HG03039 (cell line): ENCODE measurements at regions not wholly inside any gene's neighbourhood (a gene's known extent, or its start where the extent isn't known, plus 50 kb on each side); places are given as distances from the start of the nearest gene placed in this dataset.

Source experiments
- ATAC-seq: cut with Tn5 transposase; IDR thresholded peaks from one replicate; pipeline ENCODE4 v1.9.1; 2021; ENCODE audit warnings: mild to moderate bottlenecking, moderate library complexity; ENCODE audit not compliant: unreplicated experiment

GRCh38 chr18:40417501-40417900 is 1537.5 kb upstream of the PIK3C3 start:
- no peak for ATAC-seq

DNA sequence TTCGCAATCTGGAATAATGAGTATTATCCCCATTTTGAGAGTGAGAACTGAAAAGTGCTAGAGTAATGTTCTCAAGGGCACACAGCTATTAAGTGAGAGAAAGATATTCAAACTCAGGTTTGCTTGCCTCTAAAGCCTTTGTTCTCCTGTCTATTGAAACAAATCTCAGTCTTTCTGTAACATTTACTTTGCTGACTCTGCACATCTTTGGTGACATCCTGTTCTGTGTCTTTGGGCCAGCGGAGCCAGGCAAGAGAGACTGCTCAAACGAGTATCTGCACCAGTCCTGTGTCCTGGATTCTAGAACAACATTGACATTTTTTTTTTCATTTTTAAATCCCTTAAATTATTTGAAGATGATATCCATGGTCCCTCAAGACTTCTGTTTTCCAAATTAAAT is 1539.2 kb upstream of the PIK3C3 start:
- ATAC-seq = no peak

- no peak for ATAC-seq
These were observed 1539.8 kb upstream of the PIK3C3 start for GRCh38 chr18:40415176-40415791.

GRCh38 chr18:40414155-40414754 is 1540.8 kb upstream of the PIK3C3 start:
- no peak for ATAC-seq

DNA sequence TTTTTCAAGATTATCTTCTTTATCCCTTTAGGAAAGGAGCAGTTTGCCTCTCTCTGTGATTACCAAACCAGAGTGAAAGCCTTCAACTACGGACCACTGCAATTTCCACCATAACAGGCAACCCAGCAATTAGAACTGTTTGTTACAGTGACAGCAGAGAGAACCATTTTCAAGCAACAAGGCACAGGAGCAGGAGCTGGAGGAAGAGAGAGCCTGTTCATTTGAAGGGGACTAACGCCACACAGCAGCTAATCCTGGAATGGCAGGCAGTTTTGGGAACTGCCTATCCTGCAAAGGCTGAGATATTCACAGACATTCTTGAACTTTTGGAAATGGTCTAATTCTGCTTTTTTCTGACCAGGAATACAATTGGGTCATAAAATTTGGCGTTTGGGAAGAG is 1541.9 kb upstream of the PIK3C3 start:
- no peak for ATAC-seq

DNA sequence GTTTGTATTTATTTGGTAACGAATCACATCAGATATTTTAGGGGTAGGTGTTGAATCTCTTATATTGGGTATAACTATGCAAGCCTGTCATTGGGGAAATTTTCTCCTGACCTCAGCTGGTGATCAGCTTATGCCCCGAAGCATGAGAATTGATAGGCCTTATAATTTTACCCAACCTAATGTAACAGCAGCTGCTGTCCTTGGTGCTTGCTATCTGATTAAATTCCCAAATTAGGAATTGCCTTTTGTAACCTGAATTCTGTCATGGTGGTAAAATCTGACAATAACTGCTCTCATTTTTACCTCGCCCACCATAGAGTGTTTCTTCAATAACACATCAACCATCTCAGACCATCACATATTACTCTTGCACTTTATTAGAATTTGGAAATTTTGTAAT is 1542.6 kb upstream of the PIK3C3 start:
- no peak for ATAC-seq

- no peak for ATAC-seq
These were observed 1547.1 kb upstream of the PIK3C3 start for GRCh38 chr18:40407909-40408308.

DNA sequence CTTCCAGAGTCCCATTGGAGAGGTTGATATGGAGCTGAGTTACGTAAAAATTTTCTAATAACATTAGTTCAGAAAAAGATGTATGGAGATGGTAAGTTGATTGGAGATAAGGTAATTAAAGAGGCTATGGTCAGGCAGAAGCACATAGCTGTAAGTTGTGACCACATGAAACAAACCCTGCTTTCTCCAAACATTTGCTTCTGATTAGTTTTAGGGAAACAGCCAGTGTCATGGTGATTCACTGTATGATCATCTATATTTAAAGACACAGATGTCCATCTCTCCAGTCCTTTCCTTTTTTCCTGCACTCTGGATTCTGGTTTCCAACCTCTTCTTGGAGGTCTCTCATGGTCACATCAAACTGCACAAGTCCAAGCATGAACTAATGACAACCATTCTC is 1550.8 kb upstream of the PIK3C3 start:
- ATAC-seq = no peak

DNA sequence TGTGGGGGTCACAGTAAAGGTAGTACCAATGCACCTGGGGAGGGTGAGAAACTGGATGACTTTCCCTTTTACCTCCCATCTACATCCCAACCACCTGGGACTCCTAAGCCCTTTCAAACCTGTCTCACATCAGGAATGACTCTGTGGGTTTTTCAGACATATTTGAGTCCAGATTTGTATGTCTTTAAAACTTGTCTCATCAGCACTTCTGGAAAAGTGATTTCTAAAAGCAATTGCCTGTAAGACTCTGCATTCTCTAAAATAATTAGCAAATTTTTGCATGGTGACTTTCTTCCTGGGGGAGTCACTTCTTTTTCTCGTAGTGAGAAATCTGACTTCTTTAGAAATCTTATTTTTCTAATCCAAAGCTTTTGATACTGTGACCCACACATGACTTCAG is 1553.0 kb upstream of the PIK3C3 start:
- ATAC-seq = no peak

- ATAC-seq = no peak
These were observed 1566.9 kb upstream of the PIK3C3 start for GRCh38 chr18:40388121-40388520.

- no peak for ATAC-seq
These were observed 1567.8 kb upstream of the PIK3C3 start for GRCh38 chr18:40387130-40387787.

DNA sequence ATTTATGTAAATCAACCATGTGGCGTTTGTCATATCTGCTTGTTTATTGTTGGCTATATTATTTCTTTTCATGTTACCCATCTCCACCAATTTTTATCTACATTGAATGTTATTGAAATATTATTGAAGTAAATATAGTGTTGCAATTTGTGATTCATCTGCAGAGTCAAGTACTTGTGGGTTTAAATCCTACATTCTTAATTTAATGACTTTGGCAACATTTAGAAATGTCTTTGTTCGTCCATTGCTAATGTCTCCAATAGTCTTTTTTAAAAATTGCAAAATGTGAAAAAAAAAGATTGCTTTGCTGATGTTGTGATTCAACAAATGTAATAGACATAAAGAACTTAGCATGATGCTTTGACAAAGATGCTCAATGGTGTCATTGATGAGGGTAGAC is 1572.8 kb upstream of the PIK3C3 start:
- no peak for ATAC-seq

- no peak for ATAC-seq
These were observed 1574.2 kb upstream of the PIK3C3 start for GRCh38 chr18:40380686-40381439.

DNA sequence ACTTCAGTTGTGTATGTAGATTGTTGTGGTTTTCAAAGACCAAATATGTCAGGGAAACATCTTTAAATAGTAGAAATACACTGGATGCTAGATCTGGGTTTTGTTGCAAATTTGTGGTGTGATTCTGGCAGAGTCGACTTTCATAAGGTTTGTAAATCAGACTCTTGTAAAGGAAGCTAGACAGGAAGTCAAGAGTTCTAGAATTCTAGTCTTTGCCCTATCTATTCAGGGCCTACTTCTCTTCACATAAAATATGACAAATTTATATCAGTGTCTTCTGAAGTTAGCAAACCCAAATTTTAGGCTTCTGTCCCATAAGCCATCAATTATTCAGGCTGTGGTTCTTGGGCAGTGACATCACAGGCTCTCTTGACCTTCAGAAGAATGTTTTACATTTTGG is 1579.2 kb upstream of the PIK3C3 start:
- no peak for ATAC-seq

- ATAC-seq = no peak
These were observed 1583.4 kb upstream of the PIK3C3 start for GRCh38 chr18:40371673-40372072.

DNA sequence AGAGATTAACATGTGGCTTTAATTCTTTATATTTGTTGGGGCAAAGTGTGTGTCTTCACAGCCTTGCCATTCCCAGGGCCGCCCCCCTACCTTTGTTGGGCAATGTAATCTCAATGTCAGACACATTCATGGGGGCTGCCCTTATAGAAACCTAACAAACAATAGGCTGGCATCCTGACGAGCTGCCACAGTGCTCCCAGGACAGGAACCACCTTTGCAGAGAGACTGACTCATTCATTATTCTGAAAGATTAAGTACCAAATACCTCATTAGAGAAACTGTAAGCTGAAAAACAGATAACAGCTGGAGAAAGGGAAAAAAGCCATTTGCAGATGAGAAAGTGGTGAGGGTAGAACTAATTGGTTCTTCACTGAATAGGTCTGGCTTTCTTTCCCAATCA is 1587.5 kb upstream of the PIK3C3 start:
- ATAC-seq = no peak

DNA sequence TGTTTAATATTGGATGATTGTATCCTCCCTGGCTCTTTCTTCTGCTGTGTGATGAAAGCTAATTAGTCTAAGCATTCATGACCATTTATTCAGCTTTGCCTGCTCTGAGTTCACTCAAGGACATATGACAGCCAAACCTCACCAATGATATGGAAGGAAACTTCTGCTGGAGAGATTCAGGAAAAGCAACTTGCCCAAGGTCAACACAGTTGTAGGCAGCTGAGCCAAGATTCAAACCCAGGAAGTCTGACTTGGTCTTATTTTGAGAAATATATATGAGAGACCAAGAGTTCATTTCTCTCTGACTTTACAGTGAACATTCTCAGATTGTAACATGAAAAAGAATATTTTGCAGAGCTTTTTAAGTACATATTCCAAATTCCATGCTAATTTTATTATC is 1588.5 kb upstream of the PIK3C3 start:
- ATAC-seq = no peak

DNA sequence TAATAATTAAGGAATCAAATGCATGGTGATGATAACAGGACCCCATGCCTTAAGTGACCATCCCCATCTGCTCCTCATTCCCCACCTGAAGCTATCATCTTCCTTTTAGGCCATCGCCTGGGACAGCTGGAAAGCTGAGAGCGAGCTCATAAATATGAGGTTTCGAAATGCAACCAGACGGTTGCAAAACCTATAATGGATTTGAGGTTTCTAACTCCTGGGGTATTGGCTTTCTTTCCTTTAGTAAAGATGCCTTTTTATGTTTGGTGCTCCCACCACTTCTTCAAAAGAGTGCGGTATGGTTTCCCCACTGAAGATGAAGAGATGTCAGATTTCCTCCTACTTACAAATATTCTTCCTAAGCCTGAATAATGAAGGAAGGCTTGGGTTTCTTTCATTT is 1589.5 kb upstream of the PIK3C3 start:
- no peak for ATAC-seq

- ATAC-seq = no peak
These were observed 1594.5 kb upstream of the PIK3C3 start for GRCh38 chr18:40360558-40360957.

GRCh38 chr18:40357536-40357935 is 1597.5 kb upstream of the PIK3C3 start:
- no peak for ATAC-seq

DNA sequence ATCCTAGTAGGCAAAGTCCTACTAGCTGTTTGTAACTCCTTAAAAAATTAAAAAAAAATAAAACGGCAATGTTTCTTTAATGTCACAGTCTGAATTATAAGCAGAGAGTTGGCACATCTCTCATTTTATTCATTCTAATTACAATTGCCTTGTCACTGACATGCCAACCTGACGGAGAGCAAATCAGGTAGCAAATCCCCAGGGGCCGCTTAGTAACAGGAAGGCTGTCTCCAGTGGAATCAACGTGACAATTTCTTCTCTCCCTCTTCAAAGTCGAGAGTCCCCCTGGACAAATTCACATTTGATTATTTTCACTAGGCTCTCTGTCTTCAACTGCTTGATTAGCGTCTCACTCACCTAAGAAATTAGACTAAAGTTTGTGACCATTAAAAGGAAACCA is 1598.9 kb upstream of the PIK3C3 start:
- no peak for ATAC-seq

DNA sequence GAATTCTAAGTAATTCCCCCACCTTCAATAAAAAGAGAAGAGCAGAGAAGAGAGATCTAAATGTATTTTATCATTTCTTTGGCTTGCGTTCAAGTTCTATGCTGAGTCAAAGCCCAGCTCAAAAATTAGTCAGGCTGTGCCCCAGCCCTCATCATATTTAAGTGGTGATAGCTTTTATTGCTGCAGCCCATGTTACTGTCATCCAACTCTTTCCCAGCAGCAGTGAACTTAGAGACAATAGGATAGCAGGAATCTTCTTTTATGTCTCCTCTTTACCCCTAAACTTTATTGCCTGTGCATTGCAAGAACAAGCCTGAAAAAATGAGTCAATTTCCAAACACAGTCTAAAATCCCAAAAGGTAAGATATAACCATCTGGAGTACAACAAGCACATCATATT is 1599.3 kb upstream of the PIK3C3 start:
- no peak for ATAC-seq
